ENCODE measurements at regions not wholly inside any gene's neighbourhood (a gene's known extent, or its start where the extent isn't known, plus 50 kb on each side); places are given as distances from the start of the nearest gene placed in this dataset.
"Not testable (repeated sequence)": the region's sequence is repeated elsewhere in the genome, so short reads cannot be mapped to it uniquely, and the experiment has no call there.

GRCh38 chr5:53219610-53220009, 110.1 kb upstream of the MOCS2 start:
- FAIRE-seq = no peak

GRCh38 chr5:53233645-53234405, 124.3 kb upstream of the MOCS2 start:
- no peak for FAIRE-seq

- no peak for FAIRE-seq
Observed at GRCh38 chr5:53236683-53237082, 127.1 kb upstream of the MOCS2 start.

- FAIRE-seq = no peak
Observed at GRCh38 chr5:53237876-53238275, 128.3 kb upstream of the MOCS2 start.

GRCh38 chr5:53239301-53239990, 129.9 kb upstream of the MOCS2 start:
- no peak for FAIRE-seq

- no peak for FAIRE-seq
Observed at GRCh38 chr5:53240661-53241060, 131.1 kb upstream of the MOCS2 start.

GRCh38 chr5:53241572-53241971, 132.0 kb upstream of the MOCS2 start:
- no peak for FAIRE-seq

- no peak for FAIRE-seq
Observed at GRCh38 chr5:53243403-53243802, 133.8 kb upstream of the MOCS2 start.

- FAIRE-seq = no peak
Observed at GRCh38 chr5:53246042-53246836, 136.7 kb upstream of the MOCS2 start.

GRCh38 chr5:53249529-53250200, 140.1 kb upstream of the MOCS2 start:
- FAIRE-seq = no peak

- FAIRE-seq = no peak
Observed at GRCh38 chr5:53250201-53250550, 140.6 kb upstream of the MOCS2 start.

GRCh38 chr5:53253421-53253871, 143.9 kb upstream of the MOCS2 start:
- no peak for FAIRE-seq

- no peak for FAIRE-seq
Observed at GRCh38 chr5:53256746-53257145, 147.2 kb upstream of the MOCS2 start.

- FAIRE-seq = no peak
Observed at GRCh38 chr5:53257806-53258373, 148.3 kb upstream of the MOCS2 start.

- no peak for FAIRE-seq
Observed at GRCh38 chr5:53259176-53259575, 149.6 kb upstream of the MOCS2 start.

GRCh38 chr5:53260446-53260845, 150.9 kb upstream of the MOCS2 start:
- no peak for FAIRE-seq

GRCh38 chr5:53261245-53261644, 151.7 kb upstream of the MOCS2 start:
- FAIRE-seq = no peak

- no peak for FAIRE-seq
Observed at GRCh38 chr5:53262348-53262970, 152.9 kb upstream of the MOCS2 start.

GRCh38 chr5:53263151-53263550, 153.6 kb upstream of the MOCS2 start:
- no peak for FAIRE-seq

GRCh38 chr5:53265043-53265442, 155.5 kb upstream of the MOCS2 start:
- FAIRE-seq = no peak

- not testable (repeated sequence) for FAIRE-seq
Observed at GRCh38 chr5:53268241-53268640, 158.7 kb upstream of the MOCS2 start.

GRCh38 chr5:53275666-53276065, 166.1 kb upstream of the MOCS2 start:
- no peak for FAIRE-seq
